Spleen (tissue), 11 donors: ENCODE measurements at regions not wholly inside any gene's neighbourhood (a gene's known extent, or its start where the extent isn't known, plus 50 kb on each side); places are given as distances from the start of the nearest gene placed in this dataset.

Source experiments
- DNase-seq: peaks from one replicate; pipeline ENCODE4 v3.0.0-alpha.2; 2020
- H3K27ac ChIP-seq, 8 donors: fragments of 200-600 bp; sonication (generic) in 7 of 8; 1 replicate in 4 of 8; 2 replicates in 4 of 8; pipeline versions ENCODE4 v1.5.0 to v1.8.0; 2016 to 2021; ENCODE audit warnings: inconsistent platforms in 4 of 8, mild to moderate bottlenecking in 4 of 8, moderate library complexity in 1 of 8
- H3K27me3 ChIP-seq, 7 donors: fragments of 200-600 bp; sonication (generic) in 6 of 7; replicated peaks in 1 of 7; 1 replicate in 4 of 7; 2 replicates in 3 of 7; pipeline versions ENCODE4 v1.5.0 to v1.8.0; 2016 to 2021; ENCODE audit warnings: inconsistent platforms in 3 of 7, mild to moderate bottlenecking in 1 of 7
- H3K36me3 ChIP-seq, 6 donors: fragments of 200-600 bp; sonication (generic) in 5 of 6; 1 replicate in 4 of 6; 2 replicates in 2 of 6; pipeline versions ENCODE4 v1.5.0 to v1.8.0; 2016 to 2021; ENCODE audit warnings: inconsistent platforms in 2 of 6
- H3K4me1 ChIP-seq, 6 donors: fragments of 200-600 bp; sonication (generic) in 5 of 6; 1 replicate in 3 of 6; 2 replicates in 3 of 6; pipeline versions ENCODE4 v1.5.0 to v1.8.0; 2016 to 2021; ENCODE audit warnings: inconsistent platforms in 3 of 6
- H3K4me3 ChIP-seq, 8 donors: fragments of 200-600 bp; sonication (generic) in 7 of 8; 1 replicate in 4 of 8; 2 replicates in 4 of 8; pipeline versions ENCODE4 v1.5.0 to v1.8.0; 2016 to 2021; ENCODE audit warnings: inconsistent platforms in 4 of 8, mild to moderate bottlenecking in 4 of 8, moderate library complexity in 2 of 8
- H3K9me3 ChIP-seq, 8 donors: fragments of 200-600 bp; sonication (generic) in 7 of 8; 1 replicate in 4 of 8; 2 replicates in 4 of 8; pipeline versions ENCODE4 v1.5.0 to v1.8.0; 2016 to 2021; ENCODE audit warnings: inconsistent platforms in 4 of 8
- POLR2A ChIP-seq, 3 donors: fragments of 450-650 bp; IDR thresholded peaks; one replicate each; pipeline ENCODE4 v1.5.1; 2017; ENCODE audit warnings: antibody characterized with exemption in 3 of 3, mild to moderate bottlenecking in 1 of 3
- POLR2AphosphoS5 ChIP-seq, 3 donors: sonication (generic); formaldehyde crosslinking; IDR thresholded peaks; one replicate each; pipeline ENCODE4 v1.5.1; 2017; ENCODE audit warnings: antibody characterized with exemption in 3 of 3
- WGBS, 5 donors: extraction: QIAGEN DNeasy Blood & Tissue Kit in 3 of 5; methylation state at CpG; one replicate each; pipeline versions ENCODE4 v1.1.5 to v1.1.7; 2013 to 2018; 5-methylcytosine and 5-hydroxymethylcytosine counted together
- intact Hi-C: fragments of 100-400 bp; cut with DNase I; formaldehyde crosslinking; loops from one replicate; pipeline ENCODE4 v1.15.0; 2023; ENCODE audit warnings: low total_unique reads
- TF ChIP-seq, protein P1 (sequence below), 11 experiments: fragments of 200-600 bp in 7 of 11; fragments of 450-650 bp in 4 of 11; sonication (generic) in 4 of 11; IDR thresholded peaks in 8 of 11; conservative IDR thresholded peaks in 3 of 11; 1 replicate in 7 of 11; 2 replicates in 4 of 11; pipeline versions ENCODE4 v1.4.0 to v1.8.0; 2016 to 2021; ENCODE audit warnings: antibody characterized with exemption in 11 of 11, inconsistent platforms in 4 of 11, mild to moderate bottlenecking in 1 of 11
- donor health status: healthy with polysubstance abuse.
- donor health status: DM: no; HTN: no; CAD: no; lungs with moderate emphysema.
- donor health status: DM: no; HTN: no; CAD: no.
- donor health status: Bipolar disorder and iron deficiency.
- donor health status: healthy.
- donor health status: DM: no; HTN: no; CAD: no.
- donor health status: DM: yes; HTN: yes; CAD: no.

DNA sequence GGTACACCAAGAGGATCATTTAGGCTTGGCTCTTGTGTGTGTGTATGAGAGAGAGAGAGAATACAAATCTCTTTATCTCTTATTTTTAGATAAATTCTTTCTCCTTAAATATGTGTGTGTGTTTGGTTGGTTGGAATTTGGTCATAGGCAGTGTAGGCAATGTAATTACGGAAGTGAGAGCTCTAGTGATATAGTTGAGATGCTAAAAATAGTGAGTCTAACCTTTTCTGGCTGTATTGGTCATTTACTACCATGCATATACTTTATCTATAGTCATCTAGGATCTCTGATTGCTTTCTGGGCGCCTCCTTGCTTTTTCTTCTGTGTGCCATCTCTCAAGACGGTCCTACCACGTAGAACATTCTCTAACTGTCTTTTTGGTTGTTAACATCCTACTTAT is 250.2 kb downstream of the NUF2 start:
- 80 to 94% (median 88%) methylated on average over 4 of the region's 4 CpGs for WGBS, 5 donors
- no peak overlapping the region for H3K27ac ChIP-seq
- H3K4me3 ChIP-seq, result no peak overlapping the region
- no peaks in the 10 kb centered on the region for H3K27me3 ChIP-seq
- DNase-seq, result no peak
- TF ChIP-seq POLR2A (IDR thresholded peaks at IDR 0.05) (no peak), POLR2AphosphoS5 (IDR thresholded peaks at IDR 0.05) (no peak)
- TF ChIP-seq, protein P1, sequence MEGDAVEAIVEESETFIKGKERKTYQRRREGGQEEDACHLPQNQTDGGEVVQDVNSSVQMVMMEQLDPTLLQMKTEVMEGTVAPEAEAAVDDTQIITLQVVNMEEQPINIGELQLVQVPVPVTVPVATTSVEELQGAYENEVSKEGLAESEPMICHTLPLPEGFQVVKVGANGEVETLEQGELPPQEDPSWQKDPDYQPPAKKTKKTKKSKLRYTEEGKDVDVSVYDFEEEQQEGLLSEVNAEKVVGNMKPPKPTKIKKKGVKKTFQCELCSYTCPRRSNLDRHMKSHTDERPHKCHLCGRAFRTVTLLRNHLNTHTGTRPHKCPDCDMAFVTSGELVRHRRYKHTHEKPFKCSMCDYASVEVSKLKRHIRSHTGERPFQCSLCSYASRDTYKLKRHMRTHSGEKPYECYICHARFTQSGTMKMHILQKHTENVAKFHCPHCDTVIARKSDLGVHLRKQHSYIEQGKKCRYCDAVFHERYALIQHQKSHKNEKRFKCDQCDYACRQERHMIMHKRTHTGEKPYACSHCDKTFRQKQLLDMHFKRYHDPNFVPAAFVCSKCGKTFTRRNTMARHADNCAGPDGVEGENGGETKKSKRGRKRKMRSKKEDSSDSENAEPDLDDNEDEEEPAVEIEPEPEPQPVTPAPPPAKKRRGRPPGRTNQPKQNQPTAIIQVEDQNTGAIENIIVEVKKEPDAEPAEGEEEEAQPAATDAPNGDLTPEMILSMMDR (IDR thresholded peaks at IDR 0.05 in 8 of 11, conservative IDR thresholded peaks at IDR 0.05 in 3 of 11), result no peak
- no peaks in the 10 kb centered on the region for H3K36me3 ChIP-seq
- H3K4me1 ChIP-seq, result no peaks in the 10 kb centered on the region
- H3K9me3 ChIP-seq, result no peaks in the 10 kb centered on the region
- intact Hi-C loops, result no loop called here

DNA sequence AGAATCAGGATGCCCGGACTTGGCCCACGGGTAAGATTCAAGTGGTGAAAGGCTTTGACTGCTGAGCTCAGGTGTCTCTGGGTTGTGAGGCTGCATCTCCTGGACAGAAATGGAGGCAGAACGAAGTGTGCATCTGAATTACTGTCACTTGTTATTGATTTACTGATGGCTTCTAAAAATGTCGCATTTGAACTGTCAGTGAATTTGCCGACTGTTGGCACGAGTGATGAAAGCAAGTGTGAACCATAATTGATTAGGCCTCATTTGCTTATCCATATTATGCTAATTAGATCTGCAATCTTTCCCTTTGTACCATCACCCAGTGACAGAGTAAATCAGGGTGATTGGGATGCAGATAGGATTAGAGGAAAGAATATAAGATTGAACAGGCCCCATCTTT is 252.4 kb downstream of the NUF2 start:
- no peak overlapping the region for H3K4me3 ChIP-seq
- intact Hi-C loops, result no loop called here
- no peaks in the 10 kb centered on the region for H3K27me3 ChIP-seq
- H3K9me3 ChIP-seq, result no peaks in the 10 kb centered on the region
- TF ChIP-seq, protein P1 (IDR thresholded peaks at IDR 0.05 in 8 of 11, conservative IDR thresholded peaks at IDR 0.05 in 3 of 11), result no peak
- TF ChIP-seq POLR2AphosphoS5 (IDR thresholded peaks at IDR 0.05) (no peak), POLR2A (IDR thresholded peaks at IDR 0.05) (no peak)
- DNase-seq, result no peak
- no peak overlapping the region for H3K27ac ChIP-seq
- H3K4me1 ChIP-seq, result no peaks in the 10 kb centered on the region
- 90 to 96% (median 94%) methylated on average over 6 of the region's 6 CpGs for WGBS, 5 donors
- no peaks in the 10 kb centered on the region for H3K36me3 ChIP-seq

DNA sequence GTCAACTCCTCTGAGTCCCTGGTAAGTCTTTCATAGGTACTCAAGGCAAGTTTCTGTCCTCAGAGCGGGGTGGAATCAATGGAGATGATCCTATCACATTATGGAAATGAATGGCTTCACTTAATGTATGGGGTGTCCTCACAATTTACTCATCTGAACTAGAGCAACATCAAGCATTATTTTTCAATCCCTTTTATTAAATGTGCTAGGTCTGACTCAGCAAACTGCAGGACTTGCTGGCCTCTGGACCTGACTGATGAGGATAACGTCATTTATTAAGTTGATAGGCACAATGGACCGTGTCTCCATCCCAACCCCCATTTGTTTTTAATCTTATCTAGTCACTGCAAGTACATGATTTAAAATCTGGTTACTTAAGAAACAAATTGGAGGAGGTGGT is 259.2 kb downstream of the NUF2 start:
- DNase-seq, result no peak

DNA sequence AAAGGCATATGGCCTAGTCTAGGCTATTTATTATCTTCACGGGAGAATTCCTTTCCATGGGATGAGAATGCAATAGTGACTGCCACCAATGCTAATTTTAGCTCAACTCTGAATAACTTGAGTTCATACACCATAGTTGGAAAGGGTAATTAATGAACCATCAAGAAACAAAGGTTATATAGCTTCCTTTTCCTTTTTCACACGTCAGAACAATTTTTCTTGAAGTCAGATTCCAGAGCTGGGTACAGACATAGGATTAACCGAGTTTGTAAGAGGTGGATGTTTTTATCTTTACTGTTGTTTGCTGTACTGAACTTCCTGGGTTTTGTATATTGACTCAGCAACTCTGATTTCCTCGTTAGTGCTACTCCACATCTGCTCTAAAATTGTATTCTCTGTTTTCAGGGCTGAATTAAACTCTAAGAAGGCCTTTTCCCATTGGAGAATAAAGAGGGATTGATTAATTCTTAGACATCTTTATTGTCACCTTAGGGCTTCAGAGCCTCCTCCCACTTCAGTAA is 262.0 kb downstream of the NUF2 start:
- intact Hi-C loops, result no loop called here
- TF ChIP-seq, protein P1 (IDR thresholded peaks at IDR 0.05 in 8 of 11, conservative IDR thresholded peaks at IDR 0.05 in 3 of 11), result no peak
- TF ChIP-seq POLR2AphosphoS5 (IDR thresholded peaks at IDR 0.05) (no peak), POLR2A (IDR thresholded peaks at IDR 0.05) (no peak)
- WGBS, 5 donors, result 21 to 37% (median 26%) methylated on average over 4 of the region's 4 CpGs
- Histone ChIP-seq H3K27me3 (no peaks in the 10 kb centered on the region), H3K4me1 (no peaks in the 10 kb centered on the region), H3K36me3 (no peaks in the 10 kb centered on the region), H3K9me3 (no peaks in the 10 kb centered on the region), H3K27ac (no peak overlapping the region), H3K4me3 (no peak overlapping the region)
- DNase-seq, result no peak

More for the DNA sequence above, 259.2 kb downstream of the NUF2 start:
- no peaks in the 10 kb centered on the region for H3K9me3 ChIP-seq
- H3K27me3 ChIP-seq, result no peaks in the 10 kb centered on the region
- no peaks in the 10 kb centered on the region for H3K4me1 ChIP-seq
- H3K36me3 ChIP-seq, result no peaks in the 10 kb centered on the region
- intact Hi-C loops, result no loop called here
- H3K27ac ChIP-seq, result no peak overlapping the region
- TF ChIP-seq, protein P1 (IDR thresholded peaks at IDR 0.05 in 8 of 11, conservative IDR thresholded peaks at IDR 0.05 in 3 of 11), result no peak
- TF ChIP-seq POLR2A (IDR thresholded peaks at IDR 0.05) (no peak), POLR2AphosphoS5 (IDR thresholded peaks at IDR 0.05) (no peak)
- WGBS, 5 donors, result 43 to 70% (median 56%) methylated on average over 3 of the region's 3 CpGs
- H3K4me3 ChIP-seq, result no peak overlapping the region
